ENCODE measurements at regions not wholly inside any gene's neighbourhood (a gene's known extent, or its start where the extent isn't known, plus 50 kb on each side); places are given as distances from the start of the nearest gene placed in this dataset.

GRCh38 chr1:164382384-164382783 lies 176.6 kb upstream of the PBX1 start (continued):
- no peak for TF ChIP-seq ZBTB40 (IDR thresholded peaks at IDR 0.05; ENCODE audit: borderline replicate concordance)
- TF ChIP-seq SMAD1 (IDR thresholded peaks at IDR 0.05; ENCODE audit: low read depth, partially characterized antibody): no peak
- no peak for TF ChIP-seq ZBED1 (IDR thresholded peaks at IDR 0.05; ENCODE audit: borderline replicate concordance)
- TF ChIP-seq USF2 (IDR thresholded peaks at IDR 0.05; ENCODE audit: borderline replicate concordance, low read depth, low read length): no peak
- no peak for TF ChIP-seq DPF2 (IDR thresholded peaks at IDR 0.05)
- TF ChIP-seq GABPA (IDR thresholded peaks at IDR 0.05; ENCODE audit: low read depth): no peak
- no peak for TF ChIP-seq SP1 (IDR thresholded peaks at IDR 0.05; ENCODE audit: low read depth, low read length)

DNA sequence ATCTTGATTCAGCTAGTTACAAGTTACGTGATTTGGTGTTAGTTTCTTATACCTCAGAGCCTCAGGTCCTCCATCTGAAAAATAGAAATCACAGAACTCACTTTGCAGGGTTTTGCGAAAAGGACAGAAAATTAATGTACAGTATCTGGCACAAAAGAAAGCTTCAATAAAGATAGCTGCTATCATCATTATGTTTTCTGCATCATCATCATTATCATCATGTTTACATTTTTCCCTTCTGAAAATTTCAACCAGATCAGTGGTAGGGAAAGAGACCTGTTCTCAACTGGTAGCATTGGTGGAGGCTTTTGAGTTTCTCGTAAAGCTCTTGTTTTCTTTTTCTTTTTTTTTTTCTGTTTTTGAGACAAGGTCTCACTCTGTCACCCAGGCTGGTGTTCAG lies 174.7 kb upstream of the PBX1 start:
- Histone ChIP-seq H3K9me3 (replicated peaks; ENCODE audit: control insufficient read depth, insufficient read depth, low read length) (no peaks in the 10 kb centered on the region), H3K27me3 (replicated peaks in 1 of 2; ENCODE audit: control insufficient read depth in 2 of 2, insufficient read depth in 2 of 2, low read length in 1 of 2) (no peaks in the 10 kb centered on the region), H3K4me2 (ENCODE audit: control insufficient read depth, insufficient read depth) (no peak overlapping the region), H3K4me1 (ENCODE audit: control insufficient read depth, insufficient read depth, low read length) (no peaks in the 10 kb centered on the region), H4K20me1 (ENCODE audit: control insufficient read depth, insufficient read depth) (no peaks in the 10 kb centered on the region), H3K36me3 (ENCODE audit: control insufficient read depth in 2 of 2, insufficient read depth in 2 of 2, low read length in 1 of 2) (no peaks in the 10 kb centered on the region), H2AFZ (ENCODE audit: control insufficient read depth, low read depth, low read length) (no peak overlapping the region), H3K27ac (ENCODE audit: control insufficient read depth, insufficient read depth) (no peak overlapping the region), H3K4me3 (no peak overlapping the region), H3K9ac (ENCODE audit: control insufficient read depth, insufficient read depth, low read length) (no peak overlapping the region), H3K79me2 (ENCODE audit: control insufficient read depth, insufficient read depth, low read length) (no peaks in the 10 kb centered on the region)
- ChIA-PET CTCF (no interaction called here), RAD21 (ENCODE audit: unreplicated experiment) (no interaction called here), SMC1A (ENCODE audit: uncharacterized antibody, unreplicated experiment) (no interaction called here), POLR2A (no interaction called here)
- DNase-seq (ENCODE audit: low read depth, low spot score) (no peak), ATAC-seq (no peak), FAIRE-seq (no peak)
- BruUV-seq (replicated peaks): no TSS peak
- 24% methylated on average over 3 of the region's 3 CpGs for WGBS (ENCODE audit: insufficient coverage, insufficient replicate concordance, low lambda C conversion rate, missing lambda C conversion rate)
- intact Hi-C loops (cut with micrococcal nuclease; ENCODE audit: unreplicated experiment): no loop called here
- in situ Hi-C loops (cut with MboI): no loop called here
- TF ChIP-seq SUZ12 (IDR thresholded peaks at IDR 0.05; ENCODE audit: unreplicated experiment) (no peak), MXI1 (IDR thresholded peaks at IDR 0.05; ENCODE audit: low read depth, low read length) (no peak), ZBTB40 (IDR thresholded peaks at IDR 0.05; ENCODE audit: borderline replicate concordance) (no peak), NFYA (IDR thresholded peaks at IDR 0.05; ENCODE audit: borderline replicate concordance, low read depth, low read length) (no peak), KDM1A (IDR thresholded peaks at IDR 0.05; ENCODE audit: borderline replicate concordance) (no peak), SMAD5 (IDR thresholded peaks at IDR 0.05; ENCODE audit: low read depth) (no peak), BHLHE40 (IDR thresholded peaks at IDR 0.05; ENCODE audit: borderline replicate concordance in 1 of 2, low read depth in 2 of 2, low read length in 1 of 2) (no peak)
